Endothelial cell of umbilical vein (primary cell): ENCODE measurements at regions not wholly inside any gene's neighbourhood (a gene's known extent, or its start where the extent isn't known, plus 50 kb on each side); places are given as distances from the start of the nearest gene placed in this dataset.

Experiments
- BruUV-seq: library from RNA; stranded (reverse); fragments of 400-500 nt; replicated peaks from 2 replicates; lab custom pipeline; 2021; lab: Mats Ljungman, UMichigan
- CTCF ChIA-PET: fragments of 300-600, 350-600 bp; sonication (Branson Sonifier 250); formaldehyde crosslinking; loops from one replicate; lab custom pipeline; 2021; ENCODE audit warnings: antibody characterized with exemption, inconsistent platforms; lab: Charles Lee
- POLR2A ChIA-PET: fragments of 300-600, 350-600 bp; sonication (Branson Sonifier 250); formaldehyde crosslinking; loops from one replicate; lab custom pipeline; 2021; ENCODE audit warnings: antibody characterized with exemption, inconsistent platforms; lab: Charles Lee
- DNase-seq: peaks from one replicate; pipeline ENCODE4 v3.0.0-alpha.2; 2011; ENCODE audit warnings: low read depth, low spot score
- FAIRE-seq: peaks from 2 replicates; lab custom pipeline; 2011; peaks lifted over from hg19 to GRCh38; lab: Jason Lieb, UNC
- H2AFZ ChIP-seq: 2 replicates; pipeline ENCODE4 v1.6.0; 2012; ENCODE audit warnings: low read depth, low read length, control low read depth, inconsistent platforms
- H3K27ac ChIP-seq: 2 replicates; pipeline ENCODE4 v1.5.1; 2011; ENCODE audit warnings: low read depth, mild to moderate bottlenecking, control low read depth, low read length, moderate library complexity; ENCODE audit not compliant: insufficient read depth
- H3K27me3 ChIP-seq, 2 experiments: 2 replicates each; pipeline versions ENCODE4 v1.6.0 to v1.6.1; 2011; ENCODE audit warnings: low read length in 2 of 2, mixed read lengths in 1 of 2; ENCODE audit not compliant: control insufficient read depth in 2 of 2, insufficient read depth in 2 of 2
- H3K36me3 ChIP-seq, 2 experiments: 2 replicates in 1 of 2; 3 replicates in 1 of 2; pipeline ENCODE4 v1.5.1; 2011; ENCODE audit warnings: low read length in 2 of 2, mild to moderate bottlenecking in 1 of 2, moderate library complexity in 1 of 2; ENCODE audit not compliant: control insufficient read depth in 2 of 2, insufficient read depth in 2 of 2; ENCODE audit errors: extremely low read depth in 1 of 2
- H3K4me1 ChIP-seq: 3 replicates; pipeline ENCODE4 v1.5.1; 2011; ENCODE audit warnings: mild to moderate bottlenecking, low read length; ENCODE audit not compliant: control insufficient read depth, insufficient read depth; ENCODE audit errors: extremely low read depth
- H3K4me2 ChIP-seq: 2 replicates; pipeline ENCODE4 v1.6.1; 2011; ENCODE audit warnings: low read length, control low read depth, mixed read lengths; ENCODE audit not compliant: insufficient read depth
- H3K4me3 ChIP-seq, 3 experiments: fragments of 200-600 bp in 1 of 3; sonication (generic), shearing (Covaris generic) in 1 of 3; replicated peaks in 1 of 3; 2 replicates each; pipeline ENCODE4 v1.5.1; 2011 to 2016; ENCODE audit warnings: control low read depth in 3 of 3, low read length in 3 of 3, mild to moderate bottlenecking in 2 of 3, inconsistent platforms in 1 of 3, low read depth in 1 of 3, moderate library complexity in 1 of 3; ENCODE audit not compliant: insufficient read depth in 1 of 3
- H3K79me2 ChIP-seq: 2 replicates; pipeline ENCODE4 v1.6.0; 2012; ENCODE audit warnings: low read length, inconsistent platforms; ENCODE audit not compliant: control insufficient read depth, insufficient read depth
- H3K9ac ChIP-seq: replicated peaks from 2 replicates; pipeline ENCODE3; 2011; ENCODE audit warnings: low read length, control low read depth; ENCODE audit not compliant: insufficient read depth; ENCODE audit errors: extremely low read depth
- H3K9me1 ChIP-seq: replicated peaks from 3 replicates; pipeline ENCODE4 v1.6.0; 2011; ENCODE audit warnings: mild to moderate bottlenecking, low read length; ENCODE audit not compliant: control insufficient read depth, insufficient read depth; ENCODE audit errors: extremely low read depth
- H3K9me3 ChIP-seq: replicated peaks from 2 replicates; pipeline ENCODE4 v1.5.1; 2012; ENCODE audit warnings: low read length, inconsistent platforms; ENCODE audit not compliant: control insufficient read depth, insufficient read depth
- H4K20me1 ChIP-seq: replicated peaks from 2 replicates; pipeline ENCODE3; 2011; ENCODE audit warnings: mild to moderate bottlenecking, low read length; ENCODE audit not compliant: control insufficient read depth, insufficient read depth; ENCODE audit errors: extremely low read depth
- CTCF ChIP-seq, 2 donors: IDR thresholded peaks; 1 replicate in 1 of 2; 2 replicates in 1 of 2; pipeline ENCODE4 v1.5.1; 2011; ENCODE audit warnings: low read length in 2 of 2, mild to moderate bottlenecking in 2 of 2, moderate library complexity in 2 of 2, control low read depth in 1 of 2, inconsistent platforms in 1 of 2, low read depth in 1 of 2; ENCODE audit not compliant: insufficient read depth in 1 of 2; ENCODE audit errors: extremely low read depth in 1 of 2
- EZH2 ChIP-seq: IDR thresholded peaks from 2 replicates; pipeline ENCODE4 v1.6.1; 2012; ENCODE audit warnings: borderline replicate concordance, low read depth, mild to moderate bottlenecking, moderate library complexity, low read length, inconsistent platforms; ENCODE audit not compliant: severe bottlenecking
- FOS ChIP-seq: IDR thresholded peaks from 2 replicates; pipeline ENCODE4 v1.6.1; 2011; ENCODE audit warnings: mild to moderate bottlenecking, low read length, moderate library complexity, borderline replicate concordance; ENCODE audit not compliant: insufficient read depth
- GATA2 ChIP-seq: IDR thresholded peaks from 2 replicates; pipeline ENCODE4 v1.7.0; 2011; ENCODE audit warnings: low read depth, mild to moderate bottlenecking, moderate library complexity, mixed read lengths, low read length; ENCODE audit not compliant: insufficient read length, insufficient read depth
- JUN ChIP-seq: IDR thresholded peaks from 2 replicates; pipeline ENCODE4 v1.6.1; 2011; ENCODE audit warnings: borderline replicate concordance, low read depth; ENCODE audit not compliant: insufficient read length, insufficient read depth
- MAX ChIP-seq: IDR thresholded peaks from 2 replicates; pipeline ENCODE4 v1.6.1; 2011; ENCODE audit not compliant: insufficient read depth, insufficient read length
- MYC ChIP-seq: IDR thresholded peaks from one replicate; pipeline ENCODE4 v1.6.1; 2011; ENCODE audit warnings: mild to moderate bottlenecking, low read depth, low read length
- POLR2A ChIP-seq: IDR thresholded peaks from 2 replicates; pipeline ENCODE4 v1.6.1; 2012; ENCODE audit warnings: low read depth, mild to moderate bottlenecking, control low read depth, low read length
- POLR2AphosphoS5 ChIP-seq: IDR thresholded peaks from 2 replicates; pipeline ENCODE4 v1.6.1; 2012; ENCODE audit warnings: low read depth, mild to moderate bottlenecking, control low read depth, low read length, moderate library complexity; ENCODE audit not compliant: insufficient read depth
- dilution Hi-C: fragments of 300-500 bp; cut with MboI; formaldehyde crosslinking; loops from one replicate; pipeline ENCODE4 v1.15.0; 2019; ENCODE audit warnings: low sequenced_read_pairs; ENCODE audit not compliant: extremely low pct_ligation_motif_present
- intact Hi-C: fragments of 100-400 bp; cut with micrococcal nuclease; formaldehyde crosslinking; loops from one replicate; pipeline ENCODE4 v1.10.0; 2022

GRCh38 chr18:67735506-67735905, 219.0 kb upstream of the DSEL start:
- no peaks in the 10 kb centered on the region for H3K9me1 ChIP-seq
- no peaks in the 10 kb centered on the region for H3K9me3 ChIP-seq
- H3K4me2 ChIP-seq, result no peak overlapping the region
- no TSS peak for BruUV-seq
- H3K36me3 ChIP-seq, result no peaks in the 10 kb centered on the region
- no peak for DNase-seq
- intact Hi-C loops, result no loop called here
- H3K4me1 ChIP-seq, result peaks cover 14% of the 10 kb centered on the region
- H3K27ac ChIP-seq, result no peak overlapping the region
- CTCF ChIA-PET, result no interaction called here
- dilution Hi-C loops, result no loop called here
- FAIRE-seq, result no peak
- H2AFZ ChIP-seq, result peak overlapping the region; percentile 13
- no peaks in the 10 kb centered on the region for H3K79me2 ChIP-seq
- no peak for TF ChIP-seq EZH2
- no peak for TF ChIP-seq MAX
- TF ChIP-seq MYC, result no peak
- TF ChIP-seq FOS, result no peak
- no peak for TF ChIP-seq POLR2A
- TF ChIP-seq JUN, result no peak
- TF ChIP-seq GATA2, result no peak
- no peak for TF ChIP-seq CTCF (IDR thresholded peaks at IDR 0.05; ENCODE audit: extremely low read depth in 1 of 2, insufficient read depth in 1 of 2, low read depth in 1 of 2, low read length in 2 of 2)
- TF ChIP-seq POLR2AphosphoS5, result no peak
- no peaks in the 10 kb centered on the region for H3K27me3 ChIP-seq
- no peak overlapping the region for H3K9ac ChIP-seq
- H4K20me1 ChIP-seq, result no peaks in the 10 kb centered on the region
- POLR2A ChIA-PET, result no interaction called here
- no peak overlapping the region for H3K4me3 ChIP-seq
